ENCODE measurements at regions not wholly inside any gene's neighbourhood (a gene's known extent, or its start where the extent isn't known, plus 50 kb on each side); places are given as distances from the start of the nearest gene placed in this dataset.

DNA sequence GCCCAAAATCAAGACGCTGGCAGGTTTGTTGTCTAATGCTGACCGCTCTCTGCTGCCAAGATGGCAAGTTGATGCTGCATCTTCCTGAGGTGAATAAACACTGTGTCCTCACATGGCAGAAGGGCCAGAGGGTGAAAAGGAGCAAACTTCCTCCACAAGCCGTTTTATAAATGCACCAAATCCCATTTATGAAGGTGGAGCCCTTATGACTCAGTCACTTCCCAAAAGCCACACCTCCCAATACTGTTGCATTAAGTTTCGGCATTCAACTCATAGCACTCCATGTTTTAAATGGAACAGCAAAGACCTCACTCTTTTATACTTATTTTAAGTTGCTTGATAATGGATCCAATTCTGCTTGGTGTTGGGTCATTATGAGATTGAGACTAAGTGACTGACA lies 316.6 kb downstream of the RFPL4B start:
- TF ChIP-seq, protein P1, sequence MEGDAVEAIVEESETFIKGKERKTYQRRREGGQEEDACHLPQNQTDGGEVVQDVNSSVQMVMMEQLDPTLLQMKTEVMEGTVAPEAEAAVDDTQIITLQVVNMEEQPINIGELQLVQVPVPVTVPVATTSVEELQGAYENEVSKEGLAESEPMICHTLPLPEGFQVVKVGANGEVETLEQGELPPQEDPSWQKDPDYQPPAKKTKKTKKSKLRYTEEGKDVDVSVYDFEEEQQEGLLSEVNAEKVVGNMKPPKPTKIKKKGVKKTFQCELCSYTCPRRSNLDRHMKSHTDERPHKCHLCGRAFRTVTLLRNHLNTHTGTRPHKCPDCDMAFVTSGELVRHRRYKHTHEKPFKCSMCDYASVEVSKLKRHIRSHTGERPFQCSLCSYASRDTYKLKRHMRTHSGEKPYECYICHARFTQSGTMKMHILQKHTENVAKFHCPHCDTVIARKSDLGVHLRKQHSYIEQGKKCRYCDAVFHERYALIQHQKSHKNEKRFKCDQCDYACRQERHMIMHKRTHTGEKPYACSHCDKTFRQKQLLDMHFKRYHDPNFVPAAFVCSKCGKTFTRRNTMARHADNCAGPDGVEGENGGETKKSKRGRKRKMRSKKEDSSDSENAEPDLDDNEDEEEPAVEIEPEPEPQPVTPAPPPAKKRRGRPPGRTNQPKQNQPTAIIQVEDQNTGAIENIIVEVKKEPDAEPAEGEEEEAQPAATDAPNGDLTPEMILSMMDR (IDR thresholded peaks at IDR 0.05) = no peak
- TF ChIP-seq POLR2A (IDR thresholded peaks at IDR 0.05) (no peak), POLR2AphosphoS5 (IDR thresholded peaks at IDR 0.05) (no peak)
